ENCODE measurements at regions not wholly inside any gene's neighbourhood (a gene's known extent, or its start where the extent isn't known, plus 50 kb on each side); places are given as distances from the start of the nearest gene placed in this dataset.

GRCh38 chr4:33061727-33062126 lies 2341.6 kb downstream of the PCDH7 start:
- no peak for TF ChIP-seq EZH2 (IDR thresholded peaks at IDR 0.05; ENCODE audit: borderline replicate concordance, low read depth, low read length, poor library complexity, severe bottlenecking)
- TF ChIP-seq CTCF (conservative IDR thresholded peaks at IDR 0.05; ENCODE audit: low read depth, low read length) = no peak
